T1000 (cell line): ENCODE measurements at regions not wholly inside any gene's neighbourhood (a gene's known extent, or its start where the extent isn't known, plus 50 kb on each side); places are given as distances from the start of the nearest gene placed in this dataset.

Experiments used
- DNase-seq: peaks from one replicate; lab custom pipeline; 2025; ENCODE audit warnings: mixed read lengths; lab: John Stamatoyannopoulos, UW

GRCh38 chr3:102182162-102182561, 252.7 kb upstream of the ZPLD1 start:
- DNase-seq = no peak

GRCh38 chr3:102183186-102183585, 251.6 kb upstream of the ZPLD1 start:
- no peak for DNase-seq

- no peak for DNase-seq
Measured at GRCh38 chr3:102183623-102184022, 251.2 kb upstream of the ZPLD1 start.

- no peak for DNase-seq
Measured at GRCh38 chr3:102189541-102189940, 245.3 kb upstream of the ZPLD1 start.

GRCh38 chr3:102189956-102190723, 244.7 kb upstream of the ZPLD1 start:
- no peak for DNase-seq

- DNase-seq = no peak
Measured at GRCh38 chr3:102192575-102192974, 242.2 kb upstream of the ZPLD1 start.

GRCh38 chr3:102193255-102193654, 241.6 kb upstream of the ZPLD1 start:
- no peak for DNase-seq

- DNase-seq = no peak
Measured at GRCh38 chr3:102194001-102194400, 240.8 kb upstream of the ZPLD1 start.

GRCh38 chr3:102194760-102195159, 240.1 kb upstream of the ZPLD1 start:
- DNase-seq = no peak

GRCh38 chr3:102195198-102195948, 239.4 kb upstream of the ZPLD1 start:
- DNase-seq = no peak

- DNase-seq = no peak
Measured at GRCh38 chr3:102200126-102200525, 234.7 kb upstream of the ZPLD1 start.

GRCh38 chr3:102200560-102200959, 234.3 kb upstream of the ZPLD1 start:
- no peak for DNase-seq

GRCh38 chr3:102205647-102206046, 229.2 kb upstream of the ZPLD1 start:
- no peak for DNase-seq

- no peak for DNase-seq
Measured at GRCh38 chr3:102206511-102207031, 228.2 kb upstream of the ZPLD1 start.

GRCh38 chr3:102207151-102207571, 227.7 kb upstream of the ZPLD1 start:
- DNase-seq = no peak

GRCh38 chr3:102215166-102215565, 219.6 kb upstream of the ZPLD1 start:
- no peak for DNase-seq

- no peak for DNase-seq
Measured at GRCh38 chr3:102223132-102223531, 211.7 kb upstream of the ZPLD1 start.

GRCh38 chr3:102224171-102224570, 210.6 kb upstream of the ZPLD1 start:
- no peak for DNase-seq

GRCh38 chr3:102225005-102225404, 209.8 kb upstream of the ZPLD1 start:
- no peak for DNase-seq

GRCh38 chr3:102225407-102226132, 209.2 kb upstream of the ZPLD1 start:
- no peak for DNase-seq

GRCh38 chr3:102226463-102226862, 208.4 kb upstream of the ZPLD1 start:
- no peak for DNase-seq

GRCh38 chr3:102229062-102229655, 205.7 kb upstream of the ZPLD1 start:
- peak; percentile 63 for DNase-seq
